ENCODE measurements at regions not wholly inside any gene's neighbourhood (a gene's known extent, or its start where the extent isn't known, plus 50 kb on each side); places are given as distances from the start of the nearest gene placed in this dataset.

- TF ChIP-seq, protein P1, sequence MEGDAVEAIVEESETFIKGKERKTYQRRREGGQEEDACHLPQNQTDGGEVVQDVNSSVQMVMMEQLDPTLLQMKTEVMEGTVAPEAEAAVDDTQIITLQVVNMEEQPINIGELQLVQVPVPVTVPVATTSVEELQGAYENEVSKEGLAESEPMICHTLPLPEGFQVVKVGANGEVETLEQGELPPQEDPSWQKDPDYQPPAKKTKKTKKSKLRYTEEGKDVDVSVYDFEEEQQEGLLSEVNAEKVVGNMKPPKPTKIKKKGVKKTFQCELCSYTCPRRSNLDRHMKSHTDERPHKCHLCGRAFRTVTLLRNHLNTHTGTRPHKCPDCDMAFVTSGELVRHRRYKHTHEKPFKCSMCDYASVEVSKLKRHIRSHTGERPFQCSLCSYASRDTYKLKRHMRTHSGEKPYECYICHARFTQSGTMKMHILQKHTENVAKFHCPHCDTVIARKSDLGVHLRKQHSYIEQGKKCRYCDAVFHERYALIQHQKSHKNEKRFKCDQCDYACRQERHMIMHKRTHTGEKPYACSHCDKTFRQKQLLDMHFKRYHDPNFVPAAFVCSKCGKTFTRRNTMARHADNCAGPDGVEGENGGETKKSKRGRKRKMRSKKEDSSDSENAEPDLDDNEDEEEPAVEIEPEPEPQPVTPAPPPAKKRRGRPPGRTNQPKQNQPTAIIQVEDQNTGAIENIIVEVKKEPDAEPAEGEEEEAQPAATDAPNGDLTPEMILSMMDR (optimal IDR thresholded peaks at IDR 0.05 in 1 of 3, IDR thresholded peaks at IDR 0.05 in 1 of 3, conservative IDR thresholded peaks at IDR 0.05 in 1 of 3; ENCODE audit: extremely low read depth in 1 of 3, insufficient read depth in 2 of 3, low read length in 3 of 3): no peak
- no peak for TF ChIP-seq EZH2 (IDR thresholded peaks at IDR 0.05; ENCODE audit: low read length)
- Histone ChIP-seq H2AFZ (ENCODE audit: control insufficient read depth, low read length) (no peak overlapping the region), H3K9me1 (ENCODE audit: control insufficient read depth, extremely low read depth, insufficient read depth, low read length) (no peaks in the 10 kb centered on the region), H3K9me3 (ENCODE audit: control insufficient read depth, low read depth, low read length) (no peaks in the 10 kb centered on the region), H3K4me2 (ENCODE audit: control insufficient read depth, extremely low read depth, insufficient read depth, low read depth, low read length) (no peak overlapping the region), H3K36me3 (ENCODE audit: control insufficient read depth in 2 of 2, extremely low read depth in 1 of 2, insufficient read depth in 2 of 2, low read length in 2 of 2) (no peaks in the 10 kb centered on the region), H3K9ac (ENCODE audit: control insufficient read depth, extremely low read depth, insufficient read depth, low read length) (no peak overlapping the region), H3K4me3 (ENCODE audit: control insufficient read depth in 2 of 3, extremely low read depth in 1 of 3, insufficient read depth in 2 of 3, low read depth in 1 of 3, low read length in 3 of 3) (no peak overlapping the region), H4K20me1 (ENCODE audit: control insufficient read depth, extremely low read depth, insufficient read depth, low read length) (no peaks in the 10 kb centered on the region), H3K27me3 (ENCODE audit: control insufficient read depth, extremely low read depth, insufficient read depth, low read length) (no peaks in the 10 kb centered on the region), H3K79me2 (ENCODE audit: control insufficient read depth, insufficient read depth, low read length) (no peaks in the 10 kb centered on the region), H3K4me1 (ENCODE audit: control insufficient read depth, extremely low read depth, insufficient read depth, low read length) (no peaks in the 10 kb centered on the region), H3K27ac (ENCODE audit: control insufficient read depth, insufficient read depth, low read length) (no peak overlapping the region)
- DNase-seq (ENCODE audit: low read depth, low spot score) (no peak), FAIRE-seq (no peak)
- dilution Hi-C loops (cut with MboI; ENCODE audit: extremely low pct_ligation_motif_present, low sequenced_read_pairs): no loop called here
Measured at GRCh38 chr3:18712713-18713576, 287.8 kb upstream of the SATB1 start.

GRCh38 chr3:18704326-18704725 lies 279.2 kb upstream of the SATB1 start:
- dilution Hi-C loops (cut with MboI; ENCODE audit: extremely low pct_ligation_motif_present, low sequenced_read_pairs): no loop called here
- TF ChIP-seq, protein P1 (optimal IDR thresholded peaks at IDR 0.05 in 1 of 3, IDR thresholded peaks at IDR 0.05 in 1 of 3, conservative IDR thresholded peaks at IDR 0.05 in 1 of 3; ENCODE audit: extremely low read depth in 1 of 3, insufficient read depth in 2 of 3, low read length in 3 of 3): no peak
- no peak for TF ChIP-seq EZH2 (IDR thresholded peaks at IDR 0.05; ENCODE audit: low read length)
- no peak for FAIRE-seq

More at GRCh38 chr3:18704326-18704725, 279.2 kb upstream of the SATB1 start:
- Histone ChIP-seq H3K9me1 (ENCODE audit: control insufficient read depth, extremely low read depth, insufficient read depth, low read length) (no peaks in the 10 kb centered on the region), H3K9me3 (ENCODE audit: control insufficient read depth, low read depth, low read length) (no peaks in the 10 kb centered on the region), H3K4me1 (ENCODE audit: control insufficient read depth, extremely low read depth, insufficient read depth, low read length) (no peaks in the 10 kb centered on the region), H3K4me3 (ENCODE audit: control insufficient read depth in 2 of 3, extremely low read depth in 1 of 3, insufficient read depth in 2 of 3, low read depth in 1 of 3, low read length in 3 of 3) (no peak overlapping the region), H4K20me1 (ENCODE audit: control insufficient read depth, extremely low read depth, insufficient read depth, low read length) (no peaks in the 10 kb centered on the region), H3K79me2 (ENCODE audit: control insufficient read depth, insufficient read depth, low read length) (no peaks in the 10 kb centered on the region), H3K27ac (ENCODE audit: control insufficient read depth, insufficient read depth, low read length) (no peak overlapping the region), H3K4me2 (ENCODE audit: control insufficient read depth, extremely low read depth, insufficient read depth, low read depth, low read length) (no peak overlapping the region), H3K27me3 (ENCODE audit: control insufficient read depth, extremely low read depth, insufficient read depth, low read length) (no peaks in the 10 kb centered on the region), H2AFZ (ENCODE audit: control insufficient read depth, low read length) (no peak overlapping the region), H3K9ac (ENCODE audit: control insufficient read depth, extremely low read depth, insufficient read depth, low read length) (no peak overlapping the region), H3K36me3 (ENCODE audit: control insufficient read depth in 2 of 2, extremely low read depth in 1 of 2, insufficient read depth in 2 of 2, low read length in 2 of 2) (no peaks in the 10 kb centered on the region)
- no peak for DNase-seq (ENCODE audit: low read depth, low spot score)

Data from keratinocyte (primary cell).